Urothelium cell line (cell line): ENCODE measurements at regions not wholly inside any gene's neighbourhood (a gene's known extent, or its start where the extent isn't known, plus 50 kb on each side); places are given as distances from the start of the nearest gene placed in this dataset.
"Not testable (repeated sequence)": the region's sequence is repeated elsewhere in the genome, so short reads cannot be mapped to it uniquely, and the experiment has no call there.

Source experiments
- DNase-seq: peaks from one replicate; pipeline ENCODE4 v3.0.0; 2011; ENCODE audit warnings: low spot score, mixed read lengths
- FAIRE-seq: peaks from 2 replicates; lab custom pipeline; 2011; peaks lifted over from hg19 to GRCh38; lab: Jason Lieb, UNC

DNA sequence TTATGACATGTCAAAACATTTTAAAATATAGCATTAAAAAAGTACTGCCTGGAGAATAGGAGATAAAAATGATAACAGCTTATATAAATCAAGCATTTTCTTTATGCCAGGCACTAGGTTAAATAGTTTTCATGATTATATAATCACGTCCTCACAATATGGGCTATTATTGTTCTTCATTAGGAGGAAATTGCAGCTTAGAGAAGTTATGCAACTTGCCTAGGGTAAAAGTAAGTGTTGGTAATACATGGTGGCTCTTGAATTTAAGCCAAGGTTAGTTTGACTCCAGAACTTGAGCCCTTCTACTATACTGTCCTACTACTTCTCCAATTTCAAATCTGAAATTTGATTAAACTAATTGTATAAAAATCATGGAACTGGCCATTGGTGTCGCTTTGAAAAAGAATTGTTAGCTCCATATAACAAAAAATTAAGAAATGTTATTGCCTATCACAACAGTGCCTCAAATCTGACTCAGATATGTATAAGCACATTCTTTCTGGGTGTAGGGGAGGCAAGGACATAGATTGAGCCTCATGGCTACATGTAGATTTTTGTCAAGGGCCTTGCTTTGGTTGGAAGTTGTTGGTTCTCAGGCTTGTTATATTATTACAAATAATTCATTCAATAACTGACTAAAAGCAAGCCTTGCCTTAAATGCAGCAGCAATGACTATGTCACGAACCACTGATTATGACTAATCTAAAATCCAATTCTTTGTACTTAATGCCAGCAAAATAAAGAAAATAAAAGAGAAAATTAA is 223.5 kb upstream of the DAB2 start:
- FAIRE-seq (no peak), DNase-seq (no peak)

DNA sequence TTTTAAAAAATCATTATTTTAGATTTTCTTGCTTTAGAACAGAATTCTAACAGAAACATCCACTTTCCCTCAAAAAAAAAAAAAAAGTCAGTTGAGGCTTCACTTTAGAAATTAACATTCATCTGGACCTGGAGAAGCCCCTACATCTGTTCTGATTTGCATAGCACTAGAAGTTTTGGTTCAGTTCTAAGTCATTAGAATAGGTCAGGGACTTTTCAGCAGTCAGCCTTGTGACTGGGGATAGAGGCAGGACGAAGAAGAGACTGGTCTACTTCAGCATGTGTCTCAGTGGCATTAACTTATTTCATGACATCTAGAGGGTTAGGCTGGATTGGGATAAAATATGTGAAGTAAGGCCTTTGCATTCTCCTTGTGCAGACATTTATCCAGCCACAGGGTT is 215.8 kb upstream of the DAB2 start:
- DNase-seq (no peak), FAIRE-seq (no peak)

DNA sequence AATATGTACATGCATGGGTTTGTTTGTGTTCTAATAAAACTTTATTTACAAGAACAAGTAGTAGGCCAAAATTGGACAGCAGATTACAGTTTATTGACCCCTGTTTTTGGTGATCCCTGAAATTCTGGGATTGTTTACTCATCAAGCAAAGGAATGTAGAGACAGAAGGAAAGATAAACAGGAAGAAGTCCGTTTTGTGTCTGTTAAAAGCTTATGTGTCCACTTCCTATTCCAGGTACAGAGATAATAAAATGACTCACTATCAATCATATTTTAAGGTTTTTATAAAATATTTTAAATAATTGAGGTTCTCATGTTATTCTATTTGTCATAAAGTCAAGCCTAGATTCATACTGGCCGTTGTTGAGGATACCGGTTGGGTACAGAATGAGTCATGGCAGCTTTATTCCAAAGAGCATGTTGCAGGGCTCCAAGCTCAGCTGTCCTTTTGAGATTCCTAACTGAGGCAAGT is 214.9 kb upstream of the DAB2 start:
- peak; percentile 44 for DNase-seq
- no peak for FAIRE-seq

- DNase-seq (no peak), FAIRE-seq (no peak)
Measured at GRCh38 chr5:39638813-39639212, 214.0 kb upstream of the DAB2 start.

GRCh38 chr5:39633057-39633456 is 208.3 kb upstream of the DAB2 start:
- FAIRE-seq = no peak
- DNase-seq = no peak

- DNase-seq = no peak
- FAIRE-seq = no peak
Measured at GRCh38 chr5:39631958-39632357, 207.2 kb upstream of the DAB2 start.

- FAIRE-seq = peak; percentile 40
Measured at GRCh38 chr5:39629946-39630345, 205.2 kb upstream of the DAB2 start.

DNA sequence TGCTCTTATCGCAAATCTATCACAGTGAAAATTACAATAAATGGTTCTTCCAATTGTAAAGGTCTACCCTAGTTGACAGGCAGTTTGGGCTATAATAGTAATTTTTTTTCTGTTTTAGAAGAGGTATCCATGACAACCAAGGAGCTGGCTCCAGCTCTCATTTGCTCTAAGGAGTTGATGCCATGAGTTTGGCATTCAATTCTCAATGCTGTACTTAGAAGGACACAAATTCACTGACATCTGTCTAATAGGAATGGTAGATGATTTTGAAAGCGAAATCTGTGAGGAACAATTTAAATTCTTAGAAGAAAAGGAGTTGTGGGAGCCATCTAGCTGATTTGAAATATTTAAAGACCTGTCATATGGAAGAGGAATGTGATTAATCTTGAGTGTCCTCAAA is 203.6 kb upstream of the DAB2 start:
- DNase-seq = no peak
- no peak for FAIRE-seq

More at GRCh38 chr5:39629946-39630345, 205.2 kb upstream of the DAB2 start:
- no peak for DNase-seq

DNA sequence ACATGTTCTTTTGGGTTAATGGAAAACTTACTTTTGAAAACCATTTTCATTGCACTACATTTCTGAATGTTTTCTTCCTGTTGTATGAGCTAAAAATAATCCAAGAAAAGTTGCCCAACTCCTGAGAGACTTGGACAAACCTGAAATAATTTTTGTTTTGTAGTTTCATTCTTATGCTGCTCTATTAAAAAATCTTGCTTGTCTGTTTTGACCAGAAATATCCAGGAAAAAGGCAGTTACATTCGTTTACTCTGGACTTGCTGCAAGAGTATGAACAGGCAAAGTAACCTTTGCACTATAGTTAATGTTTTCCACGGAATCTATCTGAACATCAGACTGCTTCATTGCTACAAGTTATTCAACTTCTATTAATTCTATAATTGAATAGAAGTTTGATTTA is 200.1 kb upstream of the DAB2 start:
- DNase-seq (no peak), FAIRE-seq (no peak)

- DNase-seq = peak; percentile 46
- FAIRE-seq = peak; percentile 70
Measured at GRCh38 chr5:39624268-39624886, 199.6 kb upstream of the DAB2 start.

GRCh38 chr5:39623291-39623865 is 198.6 kb upstream of the DAB2 start:
- no peak for DNase-seq
- no peak for FAIRE-seq

- FAIRE-seq = no peak
- DNase-seq = no peak
Measured at GRCh38 chr5:39622281-39622680, 197.5 kb upstream of the DAB2 start.

DNA sequence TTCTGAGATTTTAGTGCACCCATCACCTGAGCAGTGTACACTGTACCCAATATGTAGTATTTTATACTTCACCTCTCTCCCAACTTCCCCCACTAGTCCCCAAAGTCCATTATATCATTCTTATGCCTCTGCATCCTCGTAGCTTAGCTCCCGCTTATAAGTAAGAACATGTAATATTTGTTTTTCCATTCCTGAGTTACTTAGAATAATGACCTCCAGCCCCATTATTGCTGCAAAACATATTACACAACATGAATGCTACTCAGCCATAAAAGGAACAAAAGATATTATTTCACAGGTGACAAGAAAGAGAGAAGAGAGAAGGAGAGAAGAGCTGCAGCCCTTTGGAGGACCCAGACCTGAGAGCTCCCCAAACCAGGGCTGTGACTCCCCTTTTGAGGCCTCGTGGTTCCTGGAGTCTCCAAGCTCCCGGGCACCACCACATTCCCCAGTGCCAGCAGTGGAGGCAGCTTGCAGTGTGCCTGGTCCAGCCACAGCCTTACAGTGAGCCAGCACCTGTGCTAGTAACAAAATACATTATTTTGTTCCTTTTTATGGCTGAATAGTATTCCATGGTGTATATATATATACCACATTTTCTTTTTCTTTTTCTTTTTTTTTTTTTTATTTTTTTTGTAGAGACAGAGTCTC is 194.5 kb upstream of the DAB2 start:
- FAIRE-seq (no peak), DNase-seq (no peak)

- FAIRE-seq (peak; percentile 35), DNase-seq (no peak)
Measured at GRCh38 chr5:39618391-39618790, 193.6 kb upstream of the DAB2 start.

- no peak for DNase-seq
- no peak for FAIRE-seq
Measured at GRCh38 chr5:39616131-39616530, 191.4 kb upstream of the DAB2 start.

- not testable (repeated sequence) for DNase-seq, FAIRE-seq
Measured at GRCh38 chr5:39611076-39611475, 186.3 kb upstream of the DAB2 start.

DNA sequence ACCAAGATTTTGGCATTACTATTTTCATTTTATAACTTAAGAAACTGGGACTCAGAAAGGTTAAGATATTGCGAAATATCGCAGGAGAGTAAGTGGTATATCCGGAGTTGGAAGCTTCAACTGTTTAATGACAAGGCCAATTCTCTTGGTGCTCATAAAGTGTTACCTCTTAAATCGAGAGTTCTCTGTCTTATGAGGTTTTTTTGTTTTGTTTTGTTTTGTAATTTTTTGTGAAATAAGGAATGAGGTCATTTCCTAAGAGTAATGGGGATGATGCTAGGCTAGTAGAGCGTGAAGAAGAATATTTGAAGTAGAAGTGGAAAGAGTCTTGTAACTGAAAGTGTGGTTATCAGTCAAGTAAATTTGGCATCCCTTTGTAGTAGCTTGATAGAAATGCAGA is 183.2 kb upstream of the DAB2 start:
- DNase-seq (no peak), FAIRE-seq (no peak)

GRCh38 chr5:39606591-39606990 is 181.8 kb upstream of the DAB2 start:
- no peak for DNase-seq
- FAIRE-seq = no peak

DNA sequence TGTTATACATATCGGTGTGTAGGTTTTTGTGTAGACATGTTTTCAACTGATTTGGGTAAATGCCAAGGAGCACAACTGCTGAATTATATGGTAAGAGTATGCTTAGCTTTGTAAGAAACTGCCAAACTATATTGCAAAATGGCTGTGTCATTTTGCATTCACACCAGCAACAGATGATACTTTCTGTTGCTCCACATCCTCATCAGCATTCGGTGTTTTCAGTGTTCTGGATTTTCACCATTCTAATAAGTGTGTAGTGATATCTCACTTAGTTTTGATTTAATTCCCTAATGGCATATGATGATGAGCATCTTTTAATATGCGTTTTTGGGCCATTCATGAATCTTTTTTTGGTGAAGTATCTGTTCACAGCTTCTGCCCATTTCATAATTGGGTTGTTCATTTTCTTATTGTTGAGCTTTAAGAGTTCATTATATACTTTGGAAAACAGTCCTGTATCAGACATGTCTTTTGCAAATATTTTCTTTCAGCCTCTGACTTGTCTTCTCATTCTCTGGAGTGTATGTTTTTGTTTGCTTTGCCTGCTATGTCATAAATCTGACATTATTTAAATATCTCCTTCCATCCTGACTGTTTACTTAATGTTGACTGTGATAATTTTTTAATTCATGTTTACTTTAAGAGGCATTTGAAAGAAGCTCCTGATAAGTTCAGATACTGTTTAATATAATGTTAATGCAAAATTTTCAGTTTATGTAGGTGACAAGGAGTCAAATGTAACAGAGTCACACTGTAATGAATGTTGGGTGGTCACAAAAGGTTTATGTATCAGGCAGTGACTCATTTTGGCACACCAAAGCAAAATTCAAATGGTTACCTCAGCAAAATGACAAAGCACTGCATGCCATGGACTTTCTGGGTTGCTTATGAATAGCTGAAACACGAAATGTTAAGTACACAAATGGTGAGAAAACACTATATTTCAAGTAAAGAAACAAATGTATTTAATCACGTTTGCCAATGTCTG is 181.1 kb upstream of the DAB2 start:
- peak; percentile 69 for FAIRE-seq
- DNase-seq = peak; percentile 35

DNA sequence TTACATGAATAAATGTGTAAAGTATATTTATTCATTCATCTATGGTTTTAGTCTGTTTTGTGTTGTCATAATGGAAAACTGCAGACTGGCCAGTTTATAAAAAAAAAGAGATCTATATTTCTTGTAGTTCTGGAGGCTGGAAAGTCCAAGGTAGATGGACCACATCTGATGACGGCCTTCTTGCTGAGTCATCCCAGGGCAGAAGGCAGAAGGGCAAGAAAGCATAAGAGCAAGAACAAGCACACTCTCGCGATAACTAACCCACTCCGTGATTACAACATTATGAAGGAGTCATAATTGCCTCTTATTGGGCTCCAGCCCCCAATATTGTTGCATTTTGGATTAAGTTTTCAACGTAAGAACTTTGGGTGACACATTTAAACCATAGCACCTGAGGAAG is 180.4 kb upstream of the DAB2 start:
- FAIRE-seq (peak; percentile 42), DNase-seq (no peak)
